IPS DF 6.9 (cell line): ENCODE measurements at regions not wholly inside any gene's neighbourhood (a gene's known extent, or its start where the extent isn't known, plus 50 kb on each side); places are given as distances from the start of the nearest gene placed in this dataset.
"Not testable (repeated sequence)": the region's sequence is repeated elsewhere in the genome, so short reads cannot be mapped to it uniquely, and the experiment has no call there.

ENCODE experiments used
- DNase-seq: peaks from one replicate; pipeline ENCODE4 v3.0.0-alpha.2; 2013; ENCODE audit warnings: low read depth, low spot score
- H3K27ac ChIP-seq: one replicate; pipeline ENCODE4 v1.5.1; 2013; ENCODE audit warnings: low read length, control low read depth
- H3K27me3 ChIP-seq: 2 replicates; pipeline ENCODE4 v1.6.1; 2013; ENCODE audit warnings: mild to moderate bottlenecking, low read length; ENCODE audit not compliant: control insufficient read depth, insufficient read depth
- H3K36me3 ChIP-seq: 2 replicates; pipeline ENCODE4 v1.6.1; 2013; ENCODE audit warnings: low read length; ENCODE audit not compliant: control insufficient read depth, insufficient read depth
- H3K4me1 ChIP-seq: 2 replicates; pipeline ENCODE4 v1.6.1; 2013; ENCODE audit warnings: low read length; ENCODE audit not compliant: control insufficient read depth, insufficient read depth
- H3K4me3 ChIP-seq: 2 replicates; pipeline ENCODE4 v1.5.1; 2013; ENCODE audit warnings: mild to moderate bottlenecking, low read length
- H3K9me3 ChIP-seq: 2 replicates; pipeline ENCODE4 v1.6.1; 2013; ENCODE audit warnings: low read length, inconsistent platforms; ENCODE audit not compliant: control insufficient read depth, insufficient read depth
- WGBS: extraction: QIAGEN DNeasy Blood & Tissue Kit; methylation state at CpG from one replicate; pipeline ENCODE4 v1.1.7; 2013; ENCODE audit warnings: mixed read lengths, missing lambda C conversion rate; ENCODE audit not compliant: insufficient read length, insufficient coverage; 5-methylcytosine and 5-hydroxymethylcytosine counted together

- Histone ChIP-seq H3K27me3 (no peaks in the 10 kb centered on the region), H3K4me1 (no peaks in the 10 kb centered on the region; the same call in 1 of the 2 replicates), H3K27ac (no peak overlapping the region), H3K4me3 (no peak overlapping the region), H3K36me3 (no peaks in the 10 kb centered on the region), H3K9me3 (no peaks in the 10 kb centered on the region)
- no peak for DNase-seq
- no CpG with 5 or more reads among the region's 1 CpG for WGBS
Measured at GRCh38 chr20:40866056-40866455, 162.6 kb upstream of the TOP1 start.

GRCh38 chr20:40868551-40869217 is 159.9 kb upstream of the TOP1 start:
- WGBS = no CpG with 5 or more reads among the region's 6 CpGs
- Histone ChIP-seq H3K4me3 (no peak overlapping the region), H3K27me3 (no peaks in the 10 kb centered on the region), H3K27ac (no peak overlapping the region), H3K36me3 (no peaks in the 10 kb centered on the region), H3K9me3 (no peaks in the 10 kb centered on the region), H3K4me1 (no peaks in the 10 kb centered on the region; the same call in 1 of the 2 replicates)
- DNase-seq = no peak

GRCh38 chr20:40869218-40870147 is 159.1 kb upstream of the TOP1 start:
- Histone ChIP-seq H3K27ac (no peak overlapping the region), H3K4me3 (no peak overlapping the region), H3K4me1 (no peaks in the 10 kb centered on the region; the same call in 1 of the 2 replicates), H3K27me3 (no peaks in the 10 kb centered on the region), H3K9me3 (no peaks in the 10 kb centered on the region), H3K36me3 (no peaks in the 10 kb centered on the region)
- no CpG with 5 or more reads among the region's 12 CpGs for WGBS
- DNase-seq = no peak

- Histone ChIP-seq H3K36me3 (no peaks in the 10 kb centered on the region), H3K27me3 (no peaks in the 10 kb centered on the region), H3K4me3 (no peak overlapping the region), H3K4me1 (no peaks in the 10 kb centered on the region), H3K27ac (no peak overlapping the region), H3K9me3 (no peaks in the 10 kb centered on the region)
- no peak for DNase-seq
- WGBS = no CpG with 5 or more reads among the region's 9 CpGs
Measured at GRCh38 chr20:40875116-40876085, 153.2 kb upstream of the TOP1 start.

- DNase-seq, H3K36me3 ChIP-seq, H3K27me3 ChIP-seq, H3K4me1 ChIP-seq, H3K27ac ChIP-seq, H3K4me3 ChIP-seq, H3K9me3 ChIP-seq: not testable (repeated sequence)
- whole genome bisulfite sequencing = no CpG with 5 or more reads among the region's 1 CpG
Measured at GRCh38 chr20:40878099-40878498, 150.5 kb upstream of the TOP1 start.

- no peaks in the 10 kb centered on the region for H3K36me3 ChIP-seq
- H3K27me3 ChIP-seq = no peaks in the 10 kb centered on the region
- H3K4me3 ChIP-seq = no peak overlapping the region
- no peak for DNase-seq
- no peak overlapping the region for H3K27ac ChIP-seq
- no peaks in the 10 kb centered on the region for H3K9me3 ChIP-seq
- WGBS = no CpG with 5 or more reads among the region's 3 CpGs
- no peaks in the 10 kb centered on the region for H3K4me1 ChIP-seq
Measured at GRCh38 chr20:40880063-40880728, 148.4 kb upstream of the TOP1 start.

- H3K27me3 ChIP-seq = no peaks in the 10 kb centered on the region
- WGBS = no CpG with 5 or more reads among the region's 2 CpGs
- no peaks in the 10 kb centered on the region for H3K4me1 ChIP-seq
- no peaks in the 10 kb centered on the region for H3K9me3 ChIP-seq
- H3K4me3 ChIP-seq = no peak overlapping the region
- no peaks in the 10 kb centered on the region for H3K36me3 ChIP-seq
- no peak for DNase-seq
- no peak overlapping the region for H3K27ac ChIP-seq
Measured at GRCh38 chr20:40880729-40881109, 147.9 kb upstream of the TOP1 start.

- H3K27me3 ChIP-seq = no peaks in the 10 kb centered on the region
- H3K36me3 ChIP-seq = no peaks in the 10 kb centered on the region
- no peak for DNase-seq
- H3K9me3 ChIP-seq = no peaks in the 10 kb centered on the region
- no peaks in the 10 kb centered on the region for H3K4me1 ChIP-seq
- no peak overlapping the region for H3K27ac ChIP-seq
- no CpG with 5 or more reads among the region's 4 CpGs for WGBS
- H3K4me3 ChIP-seq = no peak overlapping the region
Measured at GRCh38 chr20:40882152-40882551, 146.5 kb upstream of the TOP1 start.

- Histone ChIP-seq H3K27ac (no peak overlapping the region), H3K4me3 (no peak overlapping the region), H3K36me3 (no peaks in the 10 kb centered on the region), H3K4me1 (no peaks in the 10 kb centered on the region), H3K9me3 (no peaks in the 10 kb centered on the region), H3K27me3 (no peaks in the 10 kb centered on the region)
- WGBS = no CpG with 5 or more reads among the region's 2 CpGs
- DNase-seq = no peak
Measured at GRCh38 chr20:40883097-40883496, 145.5 kb upstream of the TOP1 start.
